Endometrium (tissue), 2 donors: ENCODE measurements at regions not wholly inside any gene's neighbourhood (a gene's known extent, or its start where the extent isn't known, plus 50 kb on each side); places are given as distances from the start of the nearest gene placed in this dataset.

ENCODE experiments used
- FAIRE-seq: peaks from 2 replicates; lab custom pipeline; 2012; peaks lifted over from hg19 to GRCh38; lab: Jason Lieb, UNC
- donor health status: control.
- donor health status: control.

GRCh38 chr10:124146483-124146882 is 53.1 kb upstream of the CHST15 start:
- no peak for FAIRE-seq

- FAIRE-seq: no peak
These were observed 51.9 kb upstream of the CHST15 start for GRCh38 chr10:124145109-124145870.

- no peak for FAIRE-seq
These were observed 51.1 kb upstream of the CHST15 start for GRCh38 chr10:124144536-124144935.

- no peak for FAIRE-seq
These were observed 50.3 kb upstream of the CHST15 start for GRCh38 chr10:124143721-124144120.
